IMR-90 (cell line): ENCODE measurements at regions not wholly inside any gene's neighbourhood (a gene's known extent, or its start where the extent isn't known, plus 50 kb on each side); places are given as distances from the start of the nearest gene placed in this dataset.

ENCODE experiments used
- ATAC-seq: fragments of 200-7000 bp; cut with Tn5 transposase; 2 replicates; pipeline ENCODE4 v1.9.1; 2020; ENCODE audit warnings: low read depth, mild to moderate bottlenecking, moderate library complexity
- BruUV-seq: library from RNA; stranded (reverse); fragments of 400-500 nt; replicated peaks from 2 replicates; lab custom pipeline; 2021; lab: Mats Ljungman, UMichigan
- CTCF ChIA-PET: fragments of 300-600 bp; formaldehyde crosslinking; extraction: SDS; loops from one replicate; lab custom pipeline; 2021; ENCODE audit warnings: antibody characterized with exemption; lab: Yijun Ruan, JAX
- POLR2A ChIA-PET: fragments of 300-600 bp; sonication (Branson Sonifier 250); formaldehyde crosslinking; loops from one replicate; lab custom pipeline; 2022; ENCODE audit warnings: antibody characterized with exemption; ENCODE audit not compliant: unreplicated experiment; lab: Charles Lee
- DNase-seq: peaks from one replicate; pipeline ENCODE4 v3.0.0; 2013
- H2AFZ ChIP-seq: replicated peaks from 2 replicates; pipeline ENCODE3; 2013; ENCODE audit warnings: low read length, mild to moderate bottlenecking; ENCODE audit not compliant: poor library complexity
- H2AK5ac ChIP-seq: 2 replicates; pipeline ENCODE4 v1.6.1; 2013; ENCODE audit warnings: low read depth, low read length, inconsistent platforms
- H2AK9ac ChIP-seq: replicated peaks from 2 replicates; pipeline ENCODE3; 2013; ENCODE audit warnings: mild to moderate bottlenecking, low read depth, low read length, moderate library complexity; ENCODE audit not compliant: poor library complexity
- H2BK120ac ChIP-seq: 2 replicates; pipeline ENCODE4 v1.6.1; 2013; ENCODE audit warnings: low read depth, low read length, inconsistent platforms
- H2BK15ac ChIP-seq: 3 replicates; pipeline ENCODE4 v1.6.1; 2013; ENCODE audit warnings: low read depth, low read length, inconsistent platforms
- H2BK20ac ChIP-seq: 2 replicates; pipeline ENCODE4 v1.6.1; 2013; ENCODE audit warnings: low read depth, mild to moderate bottlenecking, inconsistent platforms, low read length, moderate library complexity
- H2BK5ac ChIP-seq: 2 replicates; pipeline ENCODE4 v1.6.1; 2013; ENCODE audit warnings: mild to moderate bottlenecking, low read depth, low read length, inconsistent platforms; ENCODE audit not compliant: poor library complexity, severe bottlenecking
- H3K14ac ChIP-seq: replicated peaks from 2 replicates; pipeline ENCODE4 v1.6.1; 2013; ENCODE audit warnings: low read depth, low read length, inconsistent platforms
- H3K18ac ChIP-seq: 2 replicates; pipeline ENCODE4 v1.6.1; 2013; ENCODE audit warnings: low read depth, low read length, control low read depth
- H3K23ac ChIP-seq: 2 replicates; pipeline ENCODE4 v1.6.1; 2013; ENCODE audit warnings: low read depth, low read length, inconsistent platforms
- H3K27ac ChIP-seq: 2 replicates; pipeline ENCODE4 v1.5.1; 2013; ENCODE audit warnings: mild to moderate bottlenecking, control low read depth, low read length; ENCODE audit not compliant: insufficient read depth
- H3K27me3 ChIP-seq: 2 replicates; pipeline ENCODE4 v1.6.1; 2013; ENCODE audit warnings: low read length; ENCODE audit not compliant: control insufficient read depth, insufficient read depth
- H3K36me3 ChIP-seq: 2 replicates; pipeline ENCODE4 v1.6.1; 2013; ENCODE audit warnings: low read length, mixed read lengths; ENCODE audit not compliant: control insufficient read depth, insufficient read depth
- H3K4ac ChIP-seq: 2 replicates; pipeline ENCODE4 v1.6.1; 2013; ENCODE audit warnings: low read depth, low read length, inconsistent platforms
- H3K4me1 ChIP-seq: 2 replicates; pipeline ENCODE4 v1.6.1; 2013; ENCODE audit warnings: low read length, mixed read lengths; ENCODE audit not compliant: control insufficient read depth, insufficient read depth
- H3K4me2 ChIP-seq: 2 replicates; pipeline ENCODE4 v1.6.1; 2013; ENCODE audit warnings: low read depth, mild to moderate bottlenecking, control low read depth, low read length, moderate library complexity
- H3K4me3 ChIP-seq: 2 replicates; pipeline ENCODE4 v1.5.1; 2013; ENCODE audit warnings: low read depth, mild to moderate bottlenecking, control low read depth, low read length, moderate library complexity; ENCODE audit not compliant: insufficient read depth
- H3K56ac ChIP-seq: 2 replicates; pipeline ENCODE4 v1.6.1; 2013; ENCODE audit warnings: low read length, inconsistent platforms; ENCODE audit not compliant: insufficient read depth; ENCODE audit errors: extremely low read depth
- H3K79me1 ChIP-seq, 2 experiments: 2 replicates each; pipeline ENCODE4 v1.6.1; 2013; ENCODE audit warnings: low read length in 2 of 2, inconsistent platforms in 1 of 2, low read depth in 1 of 2
- H3K9ac ChIP-seq: 2 replicates; pipeline ENCODE4 v1.6.1; 2013; ENCODE audit warnings: low read depth, low read length, control low read depth
- H3K9me1 ChIP-seq: 2 replicates; pipeline ENCODE4 v1.6.1; 2013; ENCODE audit warnings: low read length, inconsistent platforms; ENCODE audit not compliant: insufficient read depth
- H3K9me3 ChIP-seq: 2 replicates; pipeline ENCODE4 v1.6.1; 2013; ENCODE audit warnings: low read length; ENCODE audit not compliant: control insufficient read depth, insufficient read depth
- H4K20me1 ChIP-seq: 2 replicates; pipeline ENCODE4 v1.6.1; 2013; ENCODE audit warnings: low read length, inconsistent platforms; ENCODE audit not compliant: insufficient read depth
- H4K5ac ChIP-seq: 2 replicates; pipeline ENCODE4 v1.6.1; 2013; ENCODE audit warnings: mild to moderate bottlenecking, low read depth, low read length, control low read depth
- H4K8ac ChIP-seq, 2 experiments: 2 replicates each; pipeline ENCODE4 v1.6.1; 2013; ENCODE audit warnings: low read depth in 2 of 2, low read length in 2 of 2, control low read depth in 1 of 2, inconsistent platforms in 1 of 2
- H4K91ac ChIP-seq: 2 replicates; pipeline ENCODE4 v1.6.1; 2013; ENCODE audit warnings: low read depth, low read length, inconsistent platforms; ENCODE audit not compliant: insufficient read depth
- BHLHE40 ChIP-seq: fragments of 150-350 bp; IDR thresholded peaks from 2 replicates; pipeline ENCODE4 v1.6.1; 2016; ENCODE audit warnings: mild to moderate bottlenecking, low read depth, low read length
- ELK1 ChIP-seq: fragments of 150-350 bp; IDR thresholded peaks from 2 replicates; pipeline ENCODE4 v1.6.1; 2016; ENCODE audit warnings: low read depth, mild to moderate bottlenecking, low read length, moderate library complexity, borderline replicate concordance
- FOS ChIP-seq: fragments of 150-350 bp; IDR thresholded peaks from 2 replicates; pipeline ENCODE4 v1.6.1; 2016; ENCODE audit warnings: low read depth, low read length
- MAFK ChIP-seq: IDR thresholded peaks from 2 replicates; pipeline ENCODE4 v1.6.1; 2012; ENCODE audit warnings: low read depth, low read length, improper control_type of control experiment
- MXI1 ChIP-seq: IDR thresholded peaks from 2 replicates; pipeline ENCODE4 v1.6.1; 2012; ENCODE audit warnings: low read depth, mild to moderate bottlenecking, low read length, moderate library complexity, borderline replicate concordance
- NFE2L2 ChIP-seq: fragments of 150-350 bp; IDR thresholded peaks from 2 replicates; pipeline ENCODE4 v1.6.1; 2016; ENCODE audit warnings: low read depth, mild to moderate bottlenecking, low read length
- RFX5 ChIP-seq: IDR thresholded peaks from 2 replicates; pipeline ENCODE4 v1.8.0; 2012; ENCODE audit warnings: low read depth, mild to moderate bottlenecking, low read length, moderate library complexity
- SMC3 ChIP-seq: fragments of 150-350 bp; IDR thresholded peaks from 2 replicates; pipeline ENCODE4 v1.6.1; 2016; ENCODE audit warnings: low read depth, mild to moderate bottlenecking, antibody characterized with exemption, low read length, moderate library complexity
- WGBS, 2 experiments: methylation state at CpG; one replicate each; pipeline versions ENCODE4 v1.1.5 to v1.1.7; 2013; ENCODE audit warnings: missing lambda C conversion rate in 2 of 2; ENCODE audit not compliant: insufficient read length in 1 of 2; ENCODE audit errors: extremely low coverage in 2 of 2; 5-methylcytosine and 5-hydroxymethylcytosine counted together
- dilution Hi-C: fragments of 300-500 bp; cut with HindIII; formaldehyde crosslinking; loops from one replicate; pipeline ENCODE4 v1.14.3; 2018; ENCODE audit warnings: low sequenced_read_pairs; ENCODE audit not compliant: unreplicated experiment
- in situ Hi-C: fragments of 300-500 bp; cut with MboI; formaldehyde crosslinking; loops from 3 replicates; pipeline ENCODE4 v1.14.3; 2019; ENCODE audit warnings: low sequenced_read_pairs, inconsistent platforms, mixed read lengths
- intact Hi-C: fragments of 100-400 bp; cut with micrococcal nuclease; formaldehyde crosslinking; loops from 2 replicates; pipeline ENCODE4 v1.10.0; 2022

DNA sequence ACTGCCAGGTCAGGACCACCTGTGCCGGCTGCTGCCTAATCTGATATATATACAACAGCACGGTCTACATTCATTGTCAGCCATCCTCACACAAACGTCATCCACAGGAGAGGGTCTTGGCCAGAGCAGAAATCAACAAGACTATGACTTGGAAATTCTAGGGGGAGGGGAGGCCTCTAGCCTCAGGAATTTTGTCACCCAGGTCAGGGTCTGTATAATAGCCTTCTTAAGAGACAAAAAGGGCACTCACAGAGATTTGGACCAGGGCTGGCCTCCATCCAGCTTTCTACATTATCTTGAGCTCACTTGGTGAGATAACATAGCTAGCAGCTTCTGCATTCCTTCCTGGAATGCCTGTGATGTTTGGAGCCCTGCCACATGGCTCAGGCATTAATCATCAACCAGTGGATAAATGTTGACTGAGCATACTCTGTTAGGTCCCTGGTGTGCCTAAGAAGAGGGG, 50.4 kb upstream of the CTIF start:
- DNase-seq (peak; percentile 93), ATAC-seq (peak; percentile 87)
- H4K91ac ChIP-seq = peak overlapping the region; percentile 88
- peak overlapping the region; percentile 34; the same call in 1 of the 2 replicates for H3K14ac ChIP-seq
- H3K4me3 ChIP-seq = no peak overlapping the region
- H4K20me1 ChIP-seq = no peaks in the 10 kb centered on the region
- peak overlapping the region; percentile 0; the same call in 1 of the 2 replicates for H3K27ac ChIP-seq
- no peaks in the 10 kb centered on the region; a peak in 1 of 4 replicates for H3K79me1 ChIP-seq
- H2BK120ac ChIP-seq = peak overlapping the region; percentile 88
- peak overlapping the region; percentile 58; the same call in 1 of the 2 replicates for H3K23ac ChIP-seq
- H3K9ac ChIP-seq = no peak overlapping the region
- peak overlapping the region; percentile 58 for H2AK9ac ChIP-seq
- peak overlapping the region; percentile 69 for H2AK5ac ChIP-seq
- no peak for TF ChIP-seq ELK1
- no peak for TF ChIP-seq MXI1
- no peak for TF ChIP-seq SMC3
- no peak for TF ChIP-seq RFX5
- TF ChIP-seq NFE2L2 = no peak
- TF ChIP-seq MAFK = peak; percentile 81
- TF ChIP-seq FOS = peak; percentile 62; the same call in 1 of the 2 replicates
- TF ChIP-seq BHLHE40 = no peak
- dilution Hi-C loops (no loop called here), intact Hi-C loops (loop anchor here (2.0 kb wide), 1 partner anchor 50 kb away; the partner anchor contains the start of gene CTIF), in situ Hi-C loops (loop anchor here (25.0 kb wide), 1 partner anchor 749 kb away; no protein-coding TSS in a partner anchor)
- peak overlapping the region; percentile 23; the same call in 1 of the 2 replicates for H3K18ac ChIP-seq
- H3K4me2 ChIP-seq = peak overlapping the region; percentile 22; the same call in 1 of the 2 replicates
- H3K56ac ChIP-seq = peak overlapping the region; percentile 0; the same call in 1 of the 2 replicates
- ChIA-PET POLR2A (no interaction called here), CTCF (interaction anchor here (1.7 to 2.2 kb wide), 2 partner anchors 13 to 188 kb away, joined by 3 to 9 read pairs; no protein-coding TSS in a partner anchor)
- H3K27me3 ChIP-seq = no peaks in the 10 kb centered on the region
- H2BK20ac ChIP-seq = peak overlapping the region; percentile 85
- no TSS peak for BruUV-seq
- WGBS, 2 experiments = no CpG with 5 or more reads among the region's 3 CpGs
- H3K4ac ChIP-seq = peak overlapping the region; percentile 90
- peak overlapping the region in 1 of 2 experiments; percentile 47; a peak in 3 of 4 replicates for H4K8ac ChIP-seq
- peak overlapping the region; percentile 5; the same call in 1 of the 2 replicates for H4K5ac ChIP-seq
- peaks cover 4% of the 10 kb centered on the region; the same call in 1 of the 2 replicates for H3K9me3 ChIP-seq
- H3K9me1 ChIP-seq = peaks cover 10% of the 10 kb centered on the region
- peaks cover 17% of the 10 kb centered on the region for H3K4me1 ChIP-seq
- H3K36me3 ChIP-seq = no peaks in the 10 kb centered on the region
- H2BK5ac ChIP-seq = peak overlapping the region; percentile 59
- H2BK15ac ChIP-seq = peak overlapping the region; percentile 77; the same call in 2 of the 3 replicates
- H2AFZ ChIP-seq = peak overlapping the region; percentile 60
